ENCODE measurements at regions not wholly inside any gene's neighbourhood (a gene's known extent, or its start where the extent isn't known, plus 50 kb on each side); places are given as distances from the start of the nearest gene placed in this dataset.
"Not testable (repeated sequence)": the region's sequence is repeated elsewhere in the genome, so short reads cannot be mapped to it uniquely, and the experiment has no call there.

DNA sequence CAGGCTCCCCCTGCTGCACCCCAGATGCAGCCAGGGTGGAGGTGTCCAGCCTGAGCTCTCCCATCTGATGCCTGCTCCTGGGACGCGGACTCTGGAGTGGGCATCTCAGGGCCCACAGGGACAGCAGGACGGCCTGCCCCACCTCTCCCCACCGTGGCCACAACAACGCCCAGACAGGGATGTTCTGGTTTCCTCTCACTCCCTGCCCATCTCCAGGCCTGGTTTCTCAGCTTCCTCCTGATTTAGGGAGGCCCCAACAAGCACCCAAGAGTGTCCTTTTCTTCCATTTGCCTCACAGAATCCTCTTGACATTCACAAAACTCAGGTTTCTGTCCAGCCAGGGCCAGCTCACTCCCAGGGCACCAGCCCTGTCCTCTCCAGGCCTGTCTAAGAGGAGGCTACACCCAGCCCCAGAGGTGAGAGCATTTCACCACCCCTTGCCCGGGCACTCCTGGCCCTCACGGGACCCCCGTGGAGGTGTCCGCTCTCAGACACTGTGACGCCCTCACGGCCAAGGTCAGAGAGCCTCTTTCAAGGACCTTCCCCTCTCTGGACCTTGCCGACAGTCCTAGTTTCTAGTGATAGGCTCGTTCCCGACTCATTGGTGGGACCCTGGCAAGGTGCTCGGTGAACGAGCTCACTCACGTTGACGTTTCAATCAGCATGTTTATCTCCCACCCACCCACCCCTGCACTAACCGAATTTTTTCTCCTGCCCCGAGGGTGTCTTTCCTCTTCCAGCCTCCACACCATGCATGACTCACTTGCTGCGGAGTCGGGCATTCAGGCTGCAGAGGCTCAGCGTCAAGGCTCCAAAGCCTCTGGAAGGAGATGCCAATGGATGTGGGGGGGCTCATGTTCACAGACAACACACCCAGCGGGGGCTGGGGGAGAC, 62.0 kb upstream of the UNC5A start:
- DNase-seq (ENCODE audit: low read depth), result no peak

DNA sequence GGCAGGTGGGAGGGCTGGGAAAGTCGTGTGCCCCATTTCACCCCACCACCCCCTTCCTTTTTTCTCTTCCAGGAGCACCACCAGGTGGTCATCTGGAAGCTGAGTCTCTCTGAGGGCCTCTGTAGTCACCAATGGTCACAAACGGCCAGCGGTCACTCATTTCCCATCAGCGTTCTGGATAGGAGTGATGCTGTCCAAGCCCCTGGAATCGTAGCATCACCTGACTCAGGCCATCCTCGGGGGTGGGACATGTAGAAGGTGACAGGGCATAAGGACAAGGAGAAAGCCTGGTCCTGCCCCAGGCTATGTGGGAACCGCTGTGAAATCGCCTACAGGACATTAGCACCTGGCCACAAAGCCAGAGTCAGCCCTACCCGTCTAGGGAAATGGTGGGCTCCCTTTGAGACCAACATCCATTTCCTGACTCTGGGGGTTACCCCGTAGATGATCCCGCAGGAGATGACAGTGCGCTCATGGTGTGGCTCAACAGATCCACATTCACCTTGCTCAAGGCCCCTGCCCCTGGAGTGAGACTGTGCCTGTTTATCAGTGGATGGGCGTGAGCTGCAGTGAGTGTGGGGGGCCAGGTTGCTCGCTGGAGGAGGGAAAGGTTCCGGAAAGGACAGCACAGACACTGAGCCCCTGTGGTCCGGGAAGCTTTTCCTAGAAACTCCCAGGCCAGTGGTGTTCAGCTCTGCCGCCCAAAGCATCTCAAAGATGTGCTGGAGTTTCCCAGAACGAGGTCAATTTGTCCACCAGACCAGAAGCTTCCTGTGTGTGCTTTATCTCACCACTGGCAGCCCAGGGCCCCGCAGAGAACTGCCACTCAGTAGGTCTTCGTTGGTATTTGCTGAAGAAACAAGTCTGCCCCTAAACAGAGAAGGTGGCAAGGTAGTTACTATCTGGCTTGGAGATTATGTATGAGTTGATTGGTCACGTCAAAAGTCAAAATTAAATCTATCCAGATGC, 61.1 kb upstream of the UNC5A start:
- DNase-seq (ENCODE audit: low read depth), result no peak

DNA sequence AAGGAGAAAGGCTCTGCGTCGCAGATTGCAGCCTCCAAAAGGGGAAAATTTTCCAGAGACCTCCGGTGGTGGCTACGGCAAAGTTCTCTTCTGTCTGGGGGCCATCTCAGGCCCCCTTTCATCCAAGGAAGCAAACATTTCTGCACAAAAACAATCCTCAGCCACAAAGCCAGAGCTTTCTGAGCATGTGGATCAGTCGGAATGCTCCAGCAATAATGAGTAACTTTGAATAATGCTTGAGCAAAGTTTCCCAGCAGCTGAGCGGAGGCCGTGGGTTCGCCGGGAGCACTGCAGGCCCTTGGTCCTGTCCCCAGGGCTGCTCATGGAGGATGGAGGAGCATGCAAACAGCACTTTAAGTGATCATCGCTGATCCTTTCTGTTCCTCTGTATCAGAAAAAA, 60.2 kb upstream of the UNC5A start:
- DNase-seq (ENCODE audit: low read depth), result no peak

DNA sequence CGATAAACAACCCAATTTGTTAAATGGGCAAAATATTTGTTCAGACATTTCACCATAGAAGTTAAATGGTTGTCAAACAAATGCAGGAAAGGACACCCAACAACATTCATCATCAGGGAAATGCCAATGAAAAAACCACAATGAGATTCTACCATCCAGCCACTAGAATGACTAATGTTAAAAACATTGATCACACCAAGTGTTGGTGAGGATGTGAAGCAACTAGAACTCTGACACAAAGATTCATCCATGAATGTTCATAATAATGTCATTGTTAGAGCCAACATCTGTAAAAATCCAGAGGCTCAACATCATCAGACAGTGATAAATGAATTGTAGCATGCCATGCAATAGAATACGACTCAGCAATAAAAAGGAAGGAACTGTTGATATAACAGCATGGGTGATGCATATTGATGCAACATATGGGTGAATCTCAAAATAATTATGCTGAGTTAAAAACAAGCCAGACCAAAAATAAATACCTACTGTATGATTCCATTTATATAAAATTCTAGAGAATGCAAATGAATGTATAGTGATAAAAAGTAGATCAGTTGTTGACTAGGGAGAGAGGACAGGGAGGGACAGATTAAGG, 55.9 kb upstream of the UNC5A start:
- no peak for DNase-seq (ENCODE audit: low read depth)

DNA sequence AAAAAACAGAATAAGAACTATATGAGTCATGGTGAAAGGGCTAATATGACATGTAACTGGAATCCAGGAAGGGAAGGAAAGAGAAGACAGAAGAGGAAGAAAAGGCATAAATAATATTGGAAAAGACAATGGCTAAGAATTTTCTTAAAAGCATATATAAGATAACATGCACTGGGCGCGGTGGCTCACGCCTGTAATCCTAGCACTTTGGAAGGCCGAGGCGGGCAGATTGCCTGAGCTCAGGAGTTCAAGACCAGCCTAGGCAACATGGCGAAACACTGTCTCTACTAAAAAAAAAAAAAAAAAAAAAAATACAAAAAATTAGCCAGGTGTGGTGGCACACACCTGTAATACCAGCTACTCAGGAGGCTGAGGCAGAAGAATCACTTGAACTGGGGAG, 54.8 kb upstream of the UNC5A start:
- DNase-seq (ENCODE audit: low read depth), result not testable (repeated sequence)

DNA sequence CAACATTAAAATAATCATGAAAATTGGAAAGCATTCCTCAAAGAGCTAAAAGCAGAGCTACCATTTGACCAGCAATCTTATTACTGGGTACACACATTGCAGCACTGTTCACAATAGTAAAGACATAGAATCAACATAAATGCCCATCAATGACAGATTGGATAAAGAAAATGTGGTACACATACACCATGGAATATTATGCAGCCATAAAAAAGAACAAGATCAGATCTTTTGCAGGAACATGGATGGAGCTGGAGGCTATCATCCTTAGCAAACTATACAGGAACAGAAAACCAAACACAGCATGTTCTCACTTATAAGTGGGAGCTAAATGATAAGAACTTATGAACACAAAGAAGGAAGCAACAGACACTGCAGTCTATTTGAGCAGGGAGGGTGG, 52.8 kb upstream of the UNC5A start:
- DNase-seq (ENCODE audit: low read depth), result not testable (repeated sequence)

Measured in GM04504 (cell line).